RPMI8226 (cell line): ENCODE measurements at regions not wholly inside any gene's neighbourhood (a gene's known extent, or its start where the extent isn't known, plus 50 kb on each side); places are given as distances from the start of the nearest gene placed in this dataset.

Experiments
- DNase-seq: peaks from one replicate; pipeline ENCODE4 v3.0.0-alpha.2; 2015

DNA sequence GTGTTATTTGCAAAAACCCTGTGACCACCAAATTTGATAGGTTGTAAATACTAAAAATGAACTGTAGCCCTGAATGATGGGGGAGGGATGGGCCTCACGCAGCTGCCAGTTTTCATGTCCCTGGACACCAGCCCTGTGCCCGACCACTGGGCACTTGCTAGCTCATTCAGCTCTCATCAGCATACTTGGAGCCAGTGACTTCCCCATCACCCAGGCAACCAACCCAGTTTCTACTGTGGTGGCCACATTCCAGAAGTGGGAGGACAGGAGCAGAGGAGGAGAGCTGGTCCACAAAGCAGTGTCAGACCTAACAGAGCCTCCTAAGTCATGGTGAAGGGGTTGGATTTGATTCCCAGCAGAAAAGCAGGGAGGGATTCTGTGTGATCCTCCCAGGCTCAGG, 128.2 kb downstream of the CPEB2 start:
- DNase-seq = no peak

GRCh38 chr4:15131551-15131950, 129.3 kb downstream of the CPEB2 start:
- DNase-seq = no peak

DNA sequence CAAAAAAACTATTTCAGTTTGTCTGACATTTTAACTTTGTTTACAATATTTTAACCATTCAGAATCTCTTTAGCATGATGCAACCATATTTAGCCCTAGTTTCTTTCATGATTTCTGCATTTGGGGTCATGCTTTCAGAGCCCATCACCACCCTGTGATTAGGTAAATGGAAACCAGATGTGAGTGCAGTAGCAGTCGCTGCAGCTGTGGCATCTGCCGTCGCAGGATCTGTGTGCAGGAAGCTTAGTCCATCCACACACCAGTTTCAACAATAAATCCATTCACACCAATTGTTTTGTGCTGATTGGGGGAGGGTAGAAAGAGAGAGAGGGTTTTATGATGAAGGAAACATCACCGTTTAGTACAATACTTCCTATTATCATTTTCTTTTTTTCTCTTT, 130.5 kb downstream of the CPEB2 start:
- DNase-seq = no peak

- no peak for DNase-seq
These were observed 137.3 kb downstream of the CPEB2 start for GRCh38 chr4:15139599-15139998.

- DNase-seq = no peak
These were observed 139.9 kb downstream of the CPEB2 start for GRCh38 chr4:15142201-15142600.

DNA sequence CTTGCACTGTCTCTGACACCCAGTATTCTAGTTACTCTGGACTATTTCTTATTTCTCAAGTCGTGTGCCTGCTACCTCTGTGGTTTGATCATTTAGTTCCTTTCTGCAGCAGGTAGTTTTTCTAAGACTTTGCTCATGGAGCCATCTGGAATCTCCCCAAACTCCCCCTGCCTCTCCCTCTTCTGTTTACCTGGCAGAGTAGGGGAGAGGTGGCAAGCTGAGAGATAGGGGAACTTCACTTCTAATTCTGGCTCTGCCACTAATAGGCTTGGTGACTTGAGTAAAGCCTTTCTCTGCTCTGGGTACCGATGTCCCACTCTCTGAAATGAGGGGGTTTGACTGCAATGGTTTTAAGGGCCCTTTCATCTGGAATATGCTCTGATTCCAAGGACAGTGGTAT, 141.3 kb downstream of the CPEB2 start:
- DNase-seq = no peak

DNA sequence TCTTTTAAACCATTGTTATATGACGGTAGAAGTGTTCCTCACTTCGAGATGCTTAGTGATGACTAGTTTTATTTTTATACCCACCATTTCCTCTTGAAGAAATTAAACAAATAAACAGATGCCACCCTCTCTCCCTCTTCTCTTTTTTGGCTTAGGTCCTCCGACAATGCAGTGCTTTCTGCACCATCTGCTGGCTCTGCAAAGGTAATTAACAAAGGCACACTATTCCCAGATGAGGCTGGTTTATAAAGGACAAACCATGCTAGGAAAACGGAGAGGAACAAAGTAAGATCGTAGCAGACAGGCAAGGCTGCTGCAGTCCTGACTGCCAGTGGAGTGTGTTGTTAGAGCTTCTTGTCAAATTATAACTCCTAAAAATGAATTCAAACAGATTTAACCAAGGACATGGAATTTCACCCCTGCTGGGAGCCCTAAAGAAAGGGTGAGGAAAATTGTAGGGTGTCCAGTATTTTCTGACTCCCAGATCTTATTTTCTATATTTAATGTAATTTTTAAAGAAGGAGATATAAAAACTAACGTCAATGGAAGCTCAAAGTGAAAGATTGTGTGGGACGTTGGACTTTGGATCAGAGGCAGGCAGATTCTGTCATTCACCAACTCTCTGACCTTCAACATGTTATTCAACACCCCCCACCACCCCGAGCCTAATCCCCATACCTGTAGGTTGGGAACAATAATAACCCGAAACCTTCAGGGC, 142.1 kb downstream of the CPEB2 start:
- DNase-seq = no peak

DNA sequence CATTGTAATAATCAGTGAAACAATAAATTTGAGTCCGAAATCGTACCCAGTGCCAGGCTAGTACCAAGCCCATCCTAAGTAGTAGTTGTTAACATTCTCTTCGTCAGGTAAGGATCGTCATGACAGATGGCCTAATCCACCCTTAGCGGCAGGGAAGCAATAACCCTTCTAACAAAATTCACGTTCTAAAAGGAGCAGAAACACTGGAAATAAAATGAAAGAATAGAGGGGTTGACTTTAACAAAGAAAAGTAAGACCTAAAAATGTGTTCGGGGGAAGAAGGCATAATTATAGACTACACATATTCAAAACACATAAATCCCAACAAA, 142.7 kb downstream of the CPEB2 start:
- DNase-seq = no peak

- no peak for DNase-seq
These were observed 143.4 kb downstream of the CPEB2 start for GRCh38 chr4:15145709-15146108.

- no peak for DNase-seq
These were observed 145.4 kb downstream of the CPEB2 start for GRCh38 chr4:15147714-15148113.

DNA sequence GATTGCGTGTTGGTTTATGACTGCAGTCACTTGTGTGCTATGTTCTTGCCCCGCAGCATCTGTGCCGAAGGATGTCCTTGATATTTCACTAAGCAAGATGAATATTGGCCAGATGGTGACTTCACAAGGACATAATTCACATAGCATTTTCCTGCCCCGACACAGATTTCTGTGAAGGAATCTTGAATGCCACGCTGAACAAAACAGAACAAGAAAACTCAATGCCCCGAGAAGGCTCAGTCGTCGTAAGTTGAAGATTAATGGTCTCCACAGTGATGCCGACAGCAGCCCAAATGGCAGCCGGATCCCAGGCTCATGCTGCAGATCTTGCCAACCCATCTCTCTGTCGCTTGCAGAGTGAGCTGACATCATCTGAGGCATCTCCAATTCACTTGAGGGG, 145.9 kb downstream of the CPEB2 start:
- DNase-seq = no peak

- no peak for DNase-seq
These were observed 146.4 kb downstream of the CPEB2 start for GRCh38 chr4:15148691-15149090.

- no peak for DNase-seq
These were observed 147.1 kb downstream of the CPEB2 start for GRCh38 chr4:15149234-15149838.

DNA sequence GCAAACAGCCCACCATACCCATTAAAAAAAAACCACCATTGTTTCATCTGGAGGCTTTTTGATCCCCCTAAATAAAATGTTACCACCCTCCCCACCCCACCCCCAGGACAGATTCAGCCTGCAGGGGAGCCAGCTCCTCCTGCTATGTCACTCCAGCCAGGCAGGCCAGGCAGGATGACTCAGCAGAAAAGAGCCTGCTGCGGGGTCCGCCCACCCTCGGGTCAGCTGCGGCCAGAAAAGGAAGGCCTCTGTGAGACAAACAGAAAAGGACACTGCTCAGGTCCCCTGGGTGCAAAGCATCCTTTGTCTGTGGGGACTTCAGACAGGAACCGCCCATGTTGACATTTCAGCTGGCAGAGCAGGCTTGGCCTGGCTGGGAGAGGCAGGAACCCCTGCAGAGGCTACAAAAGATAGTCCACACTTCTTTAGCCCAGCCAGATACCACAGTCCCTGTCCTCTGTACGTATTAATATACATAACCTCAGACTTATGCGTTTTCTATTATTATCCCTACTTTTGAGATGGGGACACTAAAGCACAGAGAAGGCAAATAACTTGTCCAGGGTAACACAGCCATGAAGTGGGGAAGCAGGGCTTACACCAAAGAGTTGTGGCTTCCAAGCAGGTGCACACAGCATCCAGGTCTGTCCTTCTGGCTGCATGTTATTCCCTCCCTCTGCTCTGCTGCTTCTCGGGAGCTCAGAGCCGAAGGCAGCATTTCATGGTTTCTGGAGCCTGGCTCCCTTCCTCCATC, 147.7 kb downstream of the CPEB2 start:
- DNase-seq = peak; percentile 7

DNA sequence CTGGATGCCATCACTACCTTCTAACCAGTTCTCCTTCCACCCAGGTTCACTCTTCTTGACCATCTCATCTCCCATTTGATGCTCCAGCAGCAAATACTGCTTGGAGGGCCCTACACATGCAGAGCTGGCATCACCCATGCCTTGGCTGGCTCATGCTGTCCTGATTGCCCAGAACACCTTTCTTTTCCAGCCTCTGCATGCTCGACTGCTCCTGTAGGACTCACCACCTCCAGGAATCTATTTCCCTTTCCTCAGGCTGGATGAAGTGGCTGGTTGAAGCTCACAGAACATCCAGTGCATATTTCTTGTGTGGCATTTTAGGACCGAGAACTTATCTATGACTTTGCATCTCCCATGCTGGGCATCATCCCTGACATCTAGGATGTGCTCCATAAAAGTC, 148.3 kb downstream of the CPEB2 start:
- no peak for DNase-seq

- DNase-seq = no peak
These were observed 148.8 kb downstream of the CPEB2 start for GRCh38 chr4:15151033-15151432.

GRCh38 chr4:15153662-15154061, 151.4 kb downstream of the CPEB2 start:
- no peak for DNase-seq

GRCh38 chr4:15158406-15159091, 156.3 kb downstream of the CPEB2 start:
- no peak for DNase-seq

DNA sequence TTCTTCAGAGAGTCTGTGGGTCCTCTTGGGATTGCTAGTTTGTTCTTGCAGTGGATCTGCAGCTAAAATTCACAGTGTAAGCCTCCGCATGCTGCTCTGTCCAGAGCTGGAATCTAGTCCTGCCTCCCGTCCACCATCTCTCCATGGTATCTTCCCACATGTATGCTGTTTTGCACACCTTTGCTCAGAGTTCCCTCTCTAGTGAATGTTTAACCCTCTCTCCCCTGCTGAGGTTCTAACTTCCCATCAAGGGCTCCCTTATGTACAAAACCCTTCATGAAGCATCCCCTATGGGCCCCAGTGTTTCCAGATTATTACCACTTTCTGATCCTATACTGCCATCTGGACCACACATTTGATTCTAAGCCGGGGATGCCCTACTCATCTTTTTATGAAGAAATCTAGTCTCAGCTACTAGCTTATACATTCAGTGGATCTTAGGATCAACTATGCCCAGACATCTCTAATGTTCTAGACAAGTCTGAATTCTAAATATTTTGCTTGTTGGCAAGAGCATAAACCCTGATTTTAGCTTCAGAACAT, 157.3 kb downstream of the CPEB2 start:
- DNase-seq = no peak

GRCh38 chr4:15161439-15161838, 159.2 kb downstream of the CPEB2 start:
- DNase-seq = no peak

DNA sequence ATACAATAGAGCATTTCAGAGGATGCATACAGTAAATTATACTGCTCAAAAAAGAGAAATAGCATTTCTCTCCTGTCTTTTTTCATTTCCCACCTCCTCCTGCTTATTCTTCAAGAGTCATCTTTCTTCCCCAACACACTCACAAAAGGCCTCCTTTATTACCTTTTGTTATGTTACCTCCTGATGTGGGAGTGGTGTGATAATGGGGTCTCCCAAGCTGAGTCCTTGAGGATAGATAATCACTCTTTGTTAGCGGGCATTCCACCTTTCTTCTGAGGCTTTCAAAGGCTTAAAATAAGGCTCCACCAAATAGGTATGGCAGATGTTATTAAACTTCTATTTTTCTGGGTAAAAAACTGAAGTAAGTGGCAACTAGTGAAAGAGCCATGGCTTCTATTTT, 159.8 kb downstream of the CPEB2 start:
- DNase-seq = no peak

- DNase-seq = no peak
These were observed 160.4 kb downstream of the CPEB2 start for GRCh38 chr4:15162465-15163283.

GRCh38 chr4:15163284-15163645, 161.0 kb downstream of the CPEB2 start:
- no peak for DNase-seq
